Lower leg skin (tissue), 3 donors: ENCODE measurements at regions not wholly inside any gene's neighbourhood (a gene's known extent, or its start where the extent isn't known, plus 50 kb on each side); places are given as distances from the start of the nearest gene placed in this dataset.

Source experiments
- POLR2A ChIP-seq, 2 donors: fragments of 450-650 bp; IDR thresholded peaks; one replicate each; pipeline ENCODE4 v1.6.1; 2016 to 2017; ENCODE audit warnings: antibody characterized with exemption in 2 of 2, mild to moderate bottlenecking in 1 of 2, moderate library complexity in 1 of 2
- TF ChIP-seq, protein P1 (sequence below), 3 donors: fragments of 450-650 bp; IDR thresholded peaks; one replicate each; pipeline ENCODE4 v1.5.1; 2016; ENCODE audit warnings: antibody characterized with exemption in 3 of 3, mild to moderate bottlenecking in 3 of 3, moderate library complexity in 2 of 3

DNA sequence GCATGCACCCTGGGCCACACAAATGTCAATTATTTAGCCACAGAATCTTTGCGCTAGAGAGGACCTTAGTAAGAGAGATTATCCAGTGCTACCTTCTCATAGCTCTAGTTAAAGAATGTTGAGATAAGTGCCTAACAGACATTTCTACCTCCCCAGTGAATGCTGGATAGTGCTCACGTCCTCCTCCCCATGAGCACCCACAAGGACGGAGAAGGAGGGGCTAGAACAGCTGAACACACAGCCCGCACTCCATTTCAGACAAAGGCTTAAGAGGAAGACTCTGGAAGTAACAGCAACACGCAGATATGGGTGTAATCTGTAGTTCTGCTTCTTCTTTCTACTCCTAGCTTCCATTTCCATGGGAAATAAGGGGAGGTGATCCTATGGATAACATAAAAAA is 120.5 kb downstream of the FEM1C start:
- TF ChIP-seq, protein P1, sequence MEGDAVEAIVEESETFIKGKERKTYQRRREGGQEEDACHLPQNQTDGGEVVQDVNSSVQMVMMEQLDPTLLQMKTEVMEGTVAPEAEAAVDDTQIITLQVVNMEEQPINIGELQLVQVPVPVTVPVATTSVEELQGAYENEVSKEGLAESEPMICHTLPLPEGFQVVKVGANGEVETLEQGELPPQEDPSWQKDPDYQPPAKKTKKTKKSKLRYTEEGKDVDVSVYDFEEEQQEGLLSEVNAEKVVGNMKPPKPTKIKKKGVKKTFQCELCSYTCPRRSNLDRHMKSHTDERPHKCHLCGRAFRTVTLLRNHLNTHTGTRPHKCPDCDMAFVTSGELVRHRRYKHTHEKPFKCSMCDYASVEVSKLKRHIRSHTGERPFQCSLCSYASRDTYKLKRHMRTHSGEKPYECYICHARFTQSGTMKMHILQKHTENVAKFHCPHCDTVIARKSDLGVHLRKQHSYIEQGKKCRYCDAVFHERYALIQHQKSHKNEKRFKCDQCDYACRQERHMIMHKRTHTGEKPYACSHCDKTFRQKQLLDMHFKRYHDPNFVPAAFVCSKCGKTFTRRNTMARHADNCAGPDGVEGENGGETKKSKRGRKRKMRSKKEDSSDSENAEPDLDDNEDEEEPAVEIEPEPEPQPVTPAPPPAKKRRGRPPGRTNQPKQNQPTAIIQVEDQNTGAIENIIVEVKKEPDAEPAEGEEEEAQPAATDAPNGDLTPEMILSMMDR (IDR thresholded peaks at IDR 0.05) = no peak
- no peak for TF ChIP-seq POLR2A (IDR thresholded peaks at IDR 0.05)
